RCC 7860 (cell line): ENCODE measurements at regions not wholly inside any gene's neighbourhood (a gene's known extent, or its start where the extent isn't known, plus 50 kb on each side); places are given as distances from the start of the nearest gene placed in this dataset.

ENCODE experiments used
- DNase-seq: peaks from one replicate; pipeline ENCODE4 v3.0.0-alpha.2; 2015; ENCODE audit warnings: low spot score
- FAIRE-seq: peaks from 2 replicates; lab custom pipeline; 2012; peaks lifted over from hg19 to GRCh38; lab: Jason Lieb, UNC

- peak; percentile 76 for FAIRE-seq
- peak; percentile 88 for DNase-seq
Observed at GRCh38 chr2:120669121-120669952, 66.3 kb upstream of the GLI2 start.

- FAIRE-seq (no peak), DNase-seq (no peak)
Observed at GRCh38 chr2:120669971-120670370, 65.7 kb upstream of the GLI2 start.

GRCh38 chr2:120670371-120670770 lies 65.3 kb upstream of the GLI2 start:
- DNase-seq (no peak), FAIRE-seq (no peak)

GRCh38 chr2:120670771-120671480 lies 64.7 kb upstream of the GLI2 start:
- FAIRE-seq (no peak), DNase-seq (no peak)

- FAIRE-seq (no peak), DNase-seq (no peak)
Observed at GRCh38 chr2:120672526-120673204, 63.0 kb upstream of the GLI2 start.

- FAIRE-seq (no peak), DNase-seq (no peak)
Observed at GRCh38 chr2:120673205-120673550, 62.5 kb upstream of the GLI2 start.

- FAIRE-seq (no peak), DNase-seq (no peak)
Observed at GRCh38 chr2:120673571-120674061, 62.1 kb upstream of the GLI2 start.

GRCh38 chr2:120674246-120675170 lies 61.2 kb upstream of the GLI2 start:
- DNase-seq = no peak
- FAIRE-seq = no peak

GRCh38 chr2:120675460-120676130 lies 60.1 kb upstream of the GLI2 start:
- DNase-seq (peak; percentile 56), FAIRE-seq (no peak)

- FAIRE-seq = no peak
Observed at GRCh38 chr2:120677221-120677620, 58.4 kb upstream of the GLI2 start.

GRCh38 chr2:120677696-120678247 lies 57.9 kb upstream of the GLI2 start:
- FAIRE-seq (no peak), DNase-seq (no peak)

More at GRCh38 chr2:120677221-120677620, 58.4 kb upstream of the GLI2 start:
- no peak for DNase-seq

GRCh38 chr2:120678251-120678650 lies 57.4 kb upstream of the GLI2 start:
- no peak for FAIRE-seq
- no peak for DNase-seq

- no peak for DNase-seq
- no peak for FAIRE-seq
Observed at GRCh38 chr2:120678926-120679325, 56.7 kb upstream of the GLI2 start.

- DNase-seq (no peak), FAIRE-seq (no peak)
Observed at GRCh38 chr2:120679526-120679925, 56.1 kb upstream of the GLI2 start.

GRCh38 chr2:120680136-120680761 lies 55.4 kb upstream of the GLI2 start:
- peak; percentile 62 for DNase-seq

GRCh38 chr2:120681181-120681580 lies 54.5 kb upstream of the GLI2 start:
- FAIRE-seq (no peak), DNase-seq (no peak)

More at GRCh38 chr2:120680136-120680761, 55.4 kb upstream of the GLI2 start:
- no peak for FAIRE-seq

GRCh38 chr2:120681696-120682288 lies 53.9 kb upstream of the GLI2 start:
- FAIRE-seq = no peak

GRCh38 chr2:120682654-120683053 lies 53.0 kb upstream of the GLI2 start:
- FAIRE-seq (no peak), DNase-seq (no peak)

More at GRCh38 chr2:120681696-120682288, 53.9 kb upstream of the GLI2 start:
- no peak for DNase-seq

- no peak for FAIRE-seq
Observed at GRCh38 chr2:120683081-120683480, 52.6 kb upstream of the GLI2 start.

More at GRCh38 chr2:120683081-120683480, 52.6 kb upstream of the GLI2 start:
- no peak for DNase-seq
